ENCODE measurements at regions not wholly inside any gene's neighbourhood (a gene's known extent, or its start where the extent isn't known, plus 50 kb on each side); places are given as distances from the start of the nearest gene placed in this dataset.

- Histone ChIP-seq H3K27ac (ENCODE audit: low read depth, low read length) (no peak overlapping the region), H3K27me3 (ENCODE audit: insufficient read depth, low read length) (no peaks in the 10 kb centered on the region), H3K4me3 (ENCODE audit: low read length in 2 of 2) (no peak overlapping the region), H3K36me3 (ENCODE audit: insufficient read depth, low read length) (no peaks in the 10 kb centered on the region), H3K4me1 (ENCODE audit: insufficient read depth, low read length) (no peaks in the 10 kb centered on the region), H3K9me3 (ENCODE audit: control insufficient read depth in 1 of 2, low read length in 2 of 2) (no peaks in the 10 kb centered on the region)
- Mint-ChIP-seq H3K9me3 (peaks cover 0 to 3% (median 0%) of the 10 kb centered on the region in 8 donors), H3K36me3 (no peaks in the 10 kb centered on the region), H3K4me1 (no peaks in the 10 kb centered on the region), H3K27ac (no peak overlapping the region), H3K4me3 (no peak overlapping the region), H3K27me3 (peaks cover 0 to 5% of the 10 kb centered on the region in 2 donors)
- DNase-seq: no peak
- POLR2A ChIA-PET (ENCODE audit: partially characterized antibody): no interaction called here
- CTCF ChIA-PET (ENCODE audit: partially characterized antibody): no interaction called here
- intact Hi-C loops (cut with micrococcal nuclease): no loop called here
Observed at GRCh38 chr2:71844967-71845366, 302.7 kb downstream of the CYP26B1 start.

- POLR2A ChIA-PET (ENCODE audit: partially characterized antibody): no interaction called here
- intact Hi-C loops (cut with micrococcal nuclease): no loop called here
- no peak for DNase-seq
- Mint-ChIP-seq H3K4me3 (no peak overlapping the region), H3K36me3 (no peaks in the 10 kb centered on the region), H3K9me3 (peaks cover 0 to 3% (median 0%) of the 10 kb centered on the region in 8 donors), H3K27ac (no peak overlapping the region), H3K27me3 (peaks cover 1 to 5% of the 10 kb centered on the region in 2 donors), H3K4me1 (no peaks in the 10 kb centered on the region)
- CTCF ChIA-PET (ENCODE audit: partially characterized antibody): no interaction called here
- H3K4me1 ChIP-seq (ENCODE audit: insufficient read depth, low read length): no peaks in the 10 kb centered on the region
- H3K27ac ChIP-seq (ENCODE audit: low read depth, low read length): no peak overlapping the region
- H3K36me3 ChIP-seq (ENCODE audit: insufficient read depth, low read length): no peaks in the 10 kb centered on the region
- H3K9me3 ChIP-seq (ENCODE audit: control insufficient read depth in 1 of 2, low read length in 2 of 2): no peaks in the 10 kb centered on the region
- no peak overlapping the region for H3K4me3 ChIP-seq (ENCODE audit: low read length in 2 of 2)
- no peaks in the 10 kb centered on the region for H3K27me3 ChIP-seq (ENCODE audit: insufficient read depth, low read length)
Observed at GRCh38 chr2:71843391-71843850, 304.2 kb downstream of the CYP26B1 start.

GRCh38 chr2:71842744-71843143, 304.9 kb downstream of the CYP26B1 start:
- no peaks in the 10 kb centered on the region for H3K27me3 ChIP-seq (ENCODE audit: insufficient read depth, low read length)
- POLR2A ChIA-PET (ENCODE audit: partially characterized antibody): no interaction called here
- Mint-ChIP-seq H3K4me3 (no peak overlapping the region), H3K9me3 (peaks cover 0 to 3% (median 0%) of the 10 kb centered on the region in 8 donors), H3K36me3 (no peaks in the 10 kb centered on the region), H3K27ac (peak overlapping the region in 1 of 7 donors; percentile 29), H3K4me1 (no peaks in the 10 kb centered on the region), H3K27me3 (peaks cover 1 to 5% of the 10 kb centered on the region in 2 donors)
- no peak overlapping the region for H3K27ac ChIP-seq (ENCODE audit: low read depth, low read length)
- H3K36me3 ChIP-seq (ENCODE audit: insufficient read depth, low read length): no peaks in the 10 kb centered on the region
- CTCF ChIA-PET (ENCODE audit: partially characterized antibody): no interaction called here
- intact Hi-C loops (cut with micrococcal nuclease): no loop called here
- no peaks in the 10 kb centered on the region for H3K9me3 ChIP-seq (ENCODE audit: control insufficient read depth in 1 of 2, low read length in 2 of 2)
- no peak for DNase-seq
- H3K4me3 ChIP-seq (ENCODE audit: low read length in 2 of 2): no peak overlapping the region
- no peaks in the 10 kb centered on the region for H3K4me1 ChIP-seq (ENCODE audit: insufficient read depth, low read length)

- H3K36me3 Mint-ChIP-seq: no peaks in the 10 kb centered on the region
- H3K9me3 Mint-ChIP-seq: peaks cover 0 to 3% (median 0%) of the 10 kb centered on the region in 8 donors
- H3K4me3 Mint-ChIP-seq: no peak overlapping the region
- H3K4me3 ChIP-seq (ENCODE audit: low read length in 2 of 2): no peak overlapping the region
- no peak overlapping the region for H3K27ac Mint-ChIP-seq
- no peaks in the 10 kb centered on the region for H3K27me3 ChIP-seq (ENCODE audit: insufficient read depth, low read length)
- POLR2A ChIA-PET (ENCODE audit: partially characterized antibody): no interaction called here
- no peaks in the 10 kb centered on the region for H3K36me3 ChIP-seq (ENCODE audit: insufficient read depth, low read length)
- H3K9me3 ChIP-seq (ENCODE audit: control insufficient read depth in 1 of 2, low read length in 2 of 2): no peaks in the 10 kb centered on the region
- no peak overlapping the region for H3K27ac ChIP-seq (ENCODE audit: low read depth, low read length)
- DNase-seq: no peak
- peaks cover 1 to 9% of the 10 kb centered on the region in 2 donors for H3K27me3 Mint-ChIP-seq
- CTCF ChIA-PET (ENCODE audit: partially characterized antibody): no interaction called here
- H3K4me1 Mint-ChIP-seq: no peaks in the 10 kb centered on the region
- intact Hi-C loops (cut with micrococcal nuclease): no loop called here
- H3K4me1 ChIP-seq (ENCODE audit: insufficient read depth, low read length): no peaks in the 10 kb centered on the region
Observed at GRCh38 chr2:71839826-71840225, 307.8 kb downstream of the CYP26B1 start.

- Histone ChIP-seq H3K9me3 (ENCODE audit: control insufficient read depth in 1 of 2, low read length in 2 of 2) (no peaks in the 10 kb centered on the region), H3K27me3 (ENCODE audit: insufficient read depth, low read length) (no peaks in the 10 kb centered on the region), H3K4me3 (ENCODE audit: low read length in 2 of 2) (no peak overlapping the region), H3K27ac (ENCODE audit: low read depth, low read length) (no peak overlapping the region), H3K4me1 (ENCODE audit: insufficient read depth, low read length) (no peaks in the 10 kb centered on the region), H3K36me3 (ENCODE audit: insufficient read depth, low read length) (no peaks in the 10 kb centered on the region)
- Mint-ChIP-seq H3K9me3 (no peaks in the 10 kb centered on the region), H3K4me3 (no peak overlapping the region), H3K27ac (no peak overlapping the region), H3K27me3 (peaks cover 1 to 5% of the 10 kb centered on the region in 2 donors), H3K4me1 (no peaks in the 10 kb centered on the region), H3K36me3 (no peaks in the 10 kb centered on the region)
- ChIA-PET CTCF (ENCODE audit: partially characterized antibody) (no interaction called here), POLR2A (ENCODE audit: partially characterized antibody) (no interaction called here)
- no peak for DNase-seq
- intact Hi-C loops (cut with micrococcal nuclease): no loop called here
Observed at GRCh38 chr2:71834796-71835195, 312.9 kb downstream of the CYP26B1 start.

- CTCF ChIA-PET (ENCODE audit: partially characterized antibody): no interaction called here
- no peak overlapping the region for H3K27ac Mint-ChIP-seq
Observed at GRCh38 chr2:71833855-71834560, 313.7 kb downstream of the CYP26B1 start.

GRCh38 chr2:71833272-71833671, 314.4 kb downstream of the CYP26B1 start:
- CTCF ChIA-PET (ENCODE audit: partially characterized antibody): no interaction called here
- Mint-ChIP-seq H3K27me3 (peaks cover 0 to 5% of the 10 kb centered on the region in 2 donors), H3K4me3 (no peak overlapping the region), H3K27ac (no peak overlapping the region), H3K36me3 (no peaks in the 10 kb centered on the region), H3K9me3 (peaks cover 0 to 2% (median 0%) of the 10 kb centered on the region in 8 donors), H3K4me1 (no peaks in the 10 kb centered on the region)
- no peak for DNase-seq
- Histone ChIP-seq H3K9me3 (ENCODE audit: control insufficient read depth in 1 of 2, low read length in 2 of 2) (no peaks in the 10 kb centered on the region), H3K4me3 (ENCODE audit: low read length in 2 of 2) (no peak overlapping the region), H3K4me1 (ENCODE audit: insufficient read depth, low read length) (no peaks in the 10 kb centered on the region), H3K27me3 (ENCODE audit: insufficient read depth, low read length) (no peaks in the 10 kb centered on the region), H3K27ac (ENCODE audit: low read depth, low read length) (no peak overlapping the region), H3K36me3 (ENCODE audit: insufficient read depth, low read length) (no peaks in the 10 kb centered on the region)
- POLR2A ChIA-PET (ENCODE audit: partially characterized antibody): no interaction called here
- intact Hi-C loops (cut with micrococcal nuclease): no loop called here

More at GRCh38 chr2:71833855-71834560, 313.7 kb downstream of the CYP26B1 start:
- intact Hi-C loops (cut with micrococcal nuclease): no loop called here
- Histone ChIP-seq H3K27ac (ENCODE audit: low read depth, low read length) (no peak overlapping the region), H3K27me3 (ENCODE audit: insufficient read depth, low read length) (no peaks in the 10 kb centered on the region), H3K36me3 (ENCODE audit: insufficient read depth, low read length) (no peaks in the 10 kb centered on the region), H3K4me1 (ENCODE audit: insufficient read depth, low read length) (no peaks in the 10 kb centered on the region), H3K9me3 (ENCODE audit: control insufficient read depth in 1 of 2, low read length in 2 of 2) (no peaks in the 10 kb centered on the region), H3K4me3 (ENCODE audit: low read length in 2 of 2) (no peak overlapping the region)
- Mint-ChIP-seq H3K4me3 (no peak overlapping the region), H3K36me3 (no peaks in the 10 kb centered on the region), H3K27me3 (peaks cover 0 to 5% of the 10 kb centered on the region in 2 donors), H3K4me1 (no peaks in the 10 kb centered on the region), H3K9me3 (peaks cover 0 to 2% (median 0%) of the 10 kb centered on the region in 8 donors)
- POLR2A ChIA-PET (ENCODE audit: partially characterized antibody): no interaction called here
- DNase-seq: no peak
